NB4 (cell line): ENCODE measurements at regions not wholly inside any gene's neighbourhood (a gene's known extent, or its start where the extent isn't known, plus 50 kb on each side); places are given as distances from the start of the nearest gene placed in this dataset.
"Not testable (repeated sequence)": the region's sequence is repeated elsewhere in the genome, so short reads cannot be mapped to it uniquely, and the experiment has no call there.

ENCODE experiments used
- DNase-seq: peaks from one replicate; pipeline ENCODE4 v3.0.0; 2010; ENCODE audit warnings: low read depth
- H3K4me3 ChIP-seq: one replicate; pipeline ENCODE4 v1.5.1; 2011; ENCODE audit warnings: mild to moderate bottlenecking, low read depth, low read length, moderate library complexity
- MYC ChIP-seq: IDR thresholded peaks from 2 replicates; pipeline ENCODE4 v1.6.1; 2011; ENCODE audit warnings: low read depth, low read length
- POLR2A ChIP-seq: IDR thresholded peaks from 2 replicates; pipeline ENCODE4 v1.6.1; 2011; ENCODE audit warnings: mild to moderate bottlenecking; ENCODE audit not compliant: insufficient read length; ENCODE audit errors: extremely low read depth
- TF ChIP-seq, protein P1 (sequence below): IDR thresholded peaks from 2 replicates; pipeline ENCODE4 v1.6.1; 2011; ENCODE audit warnings: low read depth, low read length
- TF ChIP-seq, protein P2 (sequence below): IDR thresholded peaks from one replicate; pipeline ENCODE4 v1.5.1; 2012; ENCODE audit warnings: low read depth, low read length

DNA sequence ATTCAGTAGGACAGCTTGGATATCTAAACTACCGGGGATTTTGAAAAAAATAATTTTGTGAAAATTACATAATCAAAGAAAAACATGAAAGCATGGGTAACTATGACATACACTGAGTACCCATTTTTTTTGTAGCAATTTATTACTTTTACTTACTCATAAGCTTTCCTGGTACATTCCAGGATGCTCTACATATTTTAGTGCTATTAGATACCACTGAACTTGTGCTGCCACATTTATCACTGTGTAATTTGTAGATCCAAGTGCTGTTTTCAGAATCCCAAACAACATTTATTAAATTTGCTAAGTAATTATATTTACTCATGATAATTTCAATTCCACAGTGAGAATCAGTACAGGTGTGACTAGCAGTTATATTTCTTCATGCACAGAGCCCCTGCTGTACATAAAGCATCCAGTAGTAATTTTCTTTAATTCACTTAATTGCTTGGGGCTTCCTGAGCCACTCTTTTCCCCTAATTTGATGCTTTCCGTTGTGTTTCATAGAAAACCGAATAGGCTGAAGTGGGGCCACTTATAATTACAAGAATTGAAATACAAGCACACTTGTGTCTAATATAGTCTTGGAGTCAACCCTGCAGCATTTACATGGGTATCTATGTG lies 2254.4 kb downstream of the ARAP2 start:
- TF ChIP-seq, protein P1, sequence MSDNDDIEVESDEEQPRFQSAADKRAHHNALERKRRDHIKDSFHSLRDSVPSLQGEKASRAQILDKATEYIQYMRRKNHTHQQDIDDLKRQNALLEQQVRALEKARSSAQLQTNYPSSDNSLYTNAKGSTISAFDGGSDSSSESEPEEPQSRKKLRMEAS = no peak
- no peak for TF ChIP-seq MYC
- TF ChIP-seq POLR2A = no peak
- TF ChIP-seq, protein P2, sequence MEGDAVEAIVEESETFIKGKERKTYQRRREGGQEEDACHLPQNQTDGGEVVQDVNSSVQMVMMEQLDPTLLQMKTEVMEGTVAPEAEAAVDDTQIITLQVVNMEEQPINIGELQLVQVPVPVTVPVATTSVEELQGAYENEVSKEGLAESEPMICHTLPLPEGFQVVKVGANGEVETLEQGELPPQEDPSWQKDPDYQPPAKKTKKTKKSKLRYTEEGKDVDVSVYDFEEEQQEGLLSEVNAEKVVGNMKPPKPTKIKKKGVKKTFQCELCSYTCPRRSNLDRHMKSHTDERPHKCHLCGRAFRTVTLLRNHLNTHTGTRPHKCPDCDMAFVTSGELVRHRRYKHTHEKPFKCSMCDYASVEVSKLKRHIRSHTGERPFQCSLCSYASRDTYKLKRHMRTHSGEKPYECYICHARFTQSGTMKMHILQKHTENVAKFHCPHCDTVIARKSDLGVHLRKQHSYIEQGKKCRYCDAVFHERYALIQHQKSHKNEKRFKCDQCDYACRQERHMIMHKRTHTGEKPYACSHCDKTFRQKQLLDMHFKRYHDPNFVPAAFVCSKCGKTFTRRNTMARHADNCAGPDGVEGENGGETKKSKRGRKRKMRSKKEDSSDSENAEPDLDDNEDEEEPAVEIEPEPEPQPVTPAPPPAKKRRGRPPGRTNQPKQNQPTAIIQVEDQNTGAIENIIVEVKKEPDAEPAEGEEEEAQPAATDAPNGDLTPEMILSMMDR = no peak
- no peak overlapping the region for H3K4me3 ChIP-seq
- DNase-seq = no peak

DNA sequence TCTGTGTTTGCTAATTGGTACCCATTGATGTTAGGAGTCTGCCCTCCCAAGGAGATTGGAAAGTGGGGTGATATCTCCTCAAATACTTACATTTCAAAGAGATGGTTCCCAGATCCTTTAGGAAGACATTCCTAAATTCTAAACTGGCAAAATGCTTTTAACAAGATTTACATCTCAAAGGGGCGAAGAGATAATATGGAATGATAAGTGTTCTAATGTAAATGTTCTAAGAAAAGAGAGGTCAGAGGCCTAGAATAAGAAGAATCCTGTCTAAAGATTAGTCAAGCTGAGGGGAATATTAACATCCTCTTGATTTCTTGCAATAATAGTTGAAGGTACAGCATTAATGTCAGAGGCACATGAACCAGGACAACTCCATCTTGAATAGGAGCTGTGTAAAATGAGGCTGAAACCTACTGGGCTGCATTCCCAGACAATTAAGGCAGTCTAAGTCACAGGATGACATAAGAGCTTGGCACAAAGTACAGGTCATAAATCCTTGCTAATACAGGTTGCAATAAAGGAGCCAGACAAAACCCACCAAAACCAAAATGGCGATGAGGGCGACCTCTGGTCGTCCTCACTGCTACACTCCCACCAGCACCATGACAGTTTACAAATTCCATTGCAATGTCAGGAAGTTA lies 2248.1 kb downstream of the ARAP2 start:
- no peak for TF ChIP-seq POLR2A
- no peak for TF ChIP-seq MYC
- TF ChIP-seq, protein P2 = no peak
- TF ChIP-seq, protein P1 = no peak
- DNase-seq = no peak
- H3K4me3 ChIP-seq = no peak overlapping the region

DNA sequence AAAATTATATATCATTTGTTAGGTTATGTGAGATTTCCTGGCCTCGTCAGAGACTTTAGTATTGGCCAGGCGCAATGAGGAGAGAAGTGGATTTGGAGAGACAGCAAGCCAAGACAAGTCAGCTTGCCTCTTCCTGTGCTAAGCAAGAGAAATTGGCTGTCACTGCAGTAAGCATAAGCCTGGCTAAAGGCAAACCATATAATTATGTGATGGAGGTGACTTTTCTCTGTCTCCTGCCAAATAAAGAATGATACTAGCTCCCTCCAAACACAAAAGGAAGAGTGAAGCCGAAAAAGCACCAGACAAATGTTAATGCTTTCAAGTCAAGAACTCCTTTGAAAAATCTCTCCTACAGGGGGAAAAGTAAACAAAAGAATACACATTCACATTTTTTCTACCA lies 2246.0 kb downstream of the ARAP2 start:
- DNase-seq = no peak
- TF ChIP-seq, protein P2 = no peak
- no peak overlapping the region for H3K4me3 ChIP-seq

DNA sequence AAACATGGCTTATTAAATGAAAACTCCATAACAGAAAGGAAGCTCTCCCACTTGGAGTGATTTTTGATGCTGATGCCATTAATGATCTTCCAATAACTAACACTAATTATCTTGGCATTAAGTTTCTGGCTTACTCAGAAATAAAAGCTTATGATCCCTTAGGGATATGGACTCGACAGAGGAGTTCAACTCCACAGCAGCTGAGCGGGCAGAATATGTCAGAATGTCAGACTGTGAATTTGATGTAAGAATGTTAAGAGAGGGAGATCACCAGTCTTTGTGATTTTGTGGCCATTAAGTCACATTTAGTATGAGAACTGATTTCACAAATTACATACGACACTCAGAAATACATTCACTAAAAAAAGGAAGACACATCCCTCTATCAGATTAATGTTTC lies 2244.0 kb downstream of the ARAP2 start:
- H3K4me3 ChIP-seq = no peak overlapping the region
- no peak for DNase-seq
- no peak for TF ChIP-seq POLR2A
- TF ChIP-seq, protein P2 = no peak
- TF ChIP-seq, protein P1 = no peak
- no peak for TF ChIP-seq MYC

DNA sequence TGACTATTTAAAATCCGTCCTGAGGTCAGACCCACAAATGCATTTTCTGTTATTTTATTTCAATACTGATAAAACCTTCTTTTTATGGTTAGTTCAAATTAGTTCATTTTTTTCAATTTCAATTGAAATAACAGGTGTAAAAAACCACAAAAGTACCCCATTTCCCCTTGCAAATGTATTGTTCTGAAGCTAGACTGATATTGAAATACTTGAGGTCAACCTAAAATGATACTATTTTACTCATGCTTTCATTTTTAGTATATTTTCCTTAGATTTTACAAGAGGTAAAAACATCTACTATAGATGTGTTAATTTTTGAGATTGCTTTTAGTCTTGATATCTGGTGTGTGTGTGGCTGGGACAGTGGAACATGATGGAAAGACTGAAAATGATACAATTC lies 2237.8 kb downstream of the ARAP2 start:
- H3K4me3 ChIP-seq, DNase-seq: not testable (repeated sequence)

DNA sequence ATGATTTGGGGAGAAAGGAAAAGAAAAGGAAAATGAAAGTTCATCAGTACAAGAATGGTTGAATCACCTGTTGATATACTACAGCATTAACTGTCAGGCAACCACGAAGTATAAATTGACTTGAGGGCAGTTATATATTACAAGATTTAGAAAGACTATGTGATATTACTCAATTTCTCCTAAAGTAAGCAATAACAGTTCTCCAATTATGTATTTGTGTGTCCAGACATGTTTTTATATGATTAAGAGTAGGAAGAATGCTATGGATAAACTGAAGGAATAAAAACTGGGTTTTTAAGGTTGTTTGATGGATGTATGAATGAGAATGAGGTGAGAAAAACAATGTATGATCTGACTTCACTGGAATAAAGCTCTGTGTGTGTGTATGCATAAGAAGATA lies 2234.4 kb downstream of the ARAP2 start:
- TF ChIP-seq MYC (no peak), POLR2A (no peak)
- TF ChIP-seq, protein P1 = no peak
- TF ChIP-seq, protein P2 = no peak
- DNase-seq = no peak

More for the DNA sequence above, 2234.4 kb downstream of the ARAP2 start:
- H3K4me3 ChIP-seq = no peak overlapping the region
